OCI-LY7 (cell line): ENCODE measurements at regions not wholly inside any gene's neighbourhood (a gene's known extent, or its start where the extent isn't known, plus 50 kb on each side); places are given as distances from the start of the nearest gene placed in this dataset.
A peak's percentile ranks its signal among the peaks of the same experiment; 100 is the strongest.

Experiments
- BruUV-seq: library from RNA; stranded (reverse); fragments of 400-500 nt; replicated peaks from 2 replicates; lab custom pipeline; 2021; lab: Mats Ljungman, UMichigan
- CTCF ChIA-PET: fragments of 300-600 bp; sonication (Branson Sonifier 250); formaldehyde crosslinking; loops from one replicate; lab custom pipeline; 2022; ENCODE audit warnings: antibody characterized with exemption; ENCODE audit not compliant: unreplicated experiment; lab: Charles Lee
- POLR2A ChIA-PET: fragments of 300-600 bp; sonication (Branson Sonifier 250); formaldehyde crosslinking; loops from one replicate; lab custom pipeline; 2022; ENCODE audit warnings: antibody characterized with exemption; lab: Charles Lee
- DNase-seq: peaks from one replicate; pipeline ENCODE4 v3.0.0-alpha.2; 2015; ENCODE audit warnings: low spot score
- H2AFZ ChIP-seq: fragments of 200-600 bp; sonication (generic), shearing (Covaris generic); 2 replicates; pipeline ENCODE4 v1.6.1; 2014; ENCODE audit warnings: mild to moderate bottlenecking, antibody characterized with exemption, low read length, moderate library complexity
- H3K27ac ChIP-seq: fragments of 200-600 bp; sonication (generic); 2 replicates; pipeline ENCODE4 v1.5.1; 2014; ENCODE audit warnings: mixed run types, low read depth, mild to moderate bottlenecking, moderate library complexity, low read length, inconsistent platforms; ENCODE audit not compliant: poor library complexity, severe bottlenecking
- H3K36me3 ChIP-seq: fragments of 200-600 bp; sonication (generic); 2 replicates; pipeline ENCODE4 v1.6.1; 2014; ENCODE audit warnings: mild to moderate bottlenecking, antibody characterized with exemption, low read length, moderate library complexity, mixed read lengths; ENCODE audit not compliant: insufficient read depth
- H3K4me1 ChIP-seq: fragments of 200-600 bp; sonication (generic); 2 replicates; pipeline ENCODE4 v1.5.1; 2014; ENCODE audit warnings: mild to moderate bottlenecking, low read length; ENCODE audit not compliant: insufficient read depth, poor library complexity, severe bottlenecking
- H3K4me2 ChIP-seq: fragments of 200-600 bp; sonication (generic); 2 replicates; pipeline ENCODE4 v1.6.1; 2014; ENCODE audit warnings: mild to moderate bottlenecking, low read length
- H3K4me3 ChIP-seq: fragments of 200-600 bp; sonication (generic); 2 replicates; pipeline ENCODE4 v1.5.1; 2014; ENCODE audit warnings: mild to moderate bottlenecking, low read depth, low read length; ENCODE audit not compliant: poor library complexity, severe bottlenecking
- H3K79me2 ChIP-seq: fragments of 200-600 bp; sonication (generic); 2 replicates; pipeline ENCODE4 v1.6.1; 2016; ENCODE audit warnings: low read depth, mild to moderate bottlenecking, low read length, moderate library complexity, mixed read lengths; ENCODE audit not compliant: insufficient read depth
- H3K9me2 ChIP-seq: fragments of 200-600 bp; sonication (generic); 2 replicates; pipeline ENCODE4 v1.6.1; 2016; ENCODE audit warnings: mild to moderate bottlenecking, low read length, mixed read lengths; ENCODE audit not compliant: insufficient read depth
- H3K9me3 ChIP-seq: fragments of 200-600 bp; sonication (generic); 2 replicates; pipeline ENCODE4 v1.6.1; 2014; ENCODE audit warnings: mild to moderate bottlenecking, mixed run types, low read length, mixed read lengths
- H4K20me1 ChIP-seq: fragments of 200-600 bp; sonication (generic); 2 replicates; pipeline ENCODE4 v1.6.1; 2014; ENCODE audit warnings: mild to moderate bottlenecking, antibody characterized with exemption, low read length, moderate library complexity, mixed read lengths; ENCODE audit not compliant: insufficient read depth
- EZH2phosphoT487 ChIP-seq: fragments of 200-600 bp; sonication (generic); IDR thresholded peaks from 2 replicates; pipeline ENCODE4 v1.6.1; 2018; ENCODE audit warnings: low read depth, borderline replicate concordance, mild to moderate bottlenecking, mixed run types, antibody characterized with exemption, low read length, moderate library complexity, mixed read lengths
- intact Hi-C: fragments of 100-400 bp; cut with micrococcal nuclease; formaldehyde crosslinking; loops from one replicate; pipeline ENCODE4 v1.10.0; 2022; ENCODE audit not compliant: unreplicated experiment
- TF ChIP-seq, protein P1 (sequence below): fragments of 200-600 bp; sonication (generic); conservative IDR thresholded peaks from 2 replicates; pipeline ENCODE4 v1.5.1; 2014; ENCODE audit warnings: mild to moderate bottlenecking, antibody characterized with exemption, low read length, moderate library complexity, mixed read lengths

DNA sequence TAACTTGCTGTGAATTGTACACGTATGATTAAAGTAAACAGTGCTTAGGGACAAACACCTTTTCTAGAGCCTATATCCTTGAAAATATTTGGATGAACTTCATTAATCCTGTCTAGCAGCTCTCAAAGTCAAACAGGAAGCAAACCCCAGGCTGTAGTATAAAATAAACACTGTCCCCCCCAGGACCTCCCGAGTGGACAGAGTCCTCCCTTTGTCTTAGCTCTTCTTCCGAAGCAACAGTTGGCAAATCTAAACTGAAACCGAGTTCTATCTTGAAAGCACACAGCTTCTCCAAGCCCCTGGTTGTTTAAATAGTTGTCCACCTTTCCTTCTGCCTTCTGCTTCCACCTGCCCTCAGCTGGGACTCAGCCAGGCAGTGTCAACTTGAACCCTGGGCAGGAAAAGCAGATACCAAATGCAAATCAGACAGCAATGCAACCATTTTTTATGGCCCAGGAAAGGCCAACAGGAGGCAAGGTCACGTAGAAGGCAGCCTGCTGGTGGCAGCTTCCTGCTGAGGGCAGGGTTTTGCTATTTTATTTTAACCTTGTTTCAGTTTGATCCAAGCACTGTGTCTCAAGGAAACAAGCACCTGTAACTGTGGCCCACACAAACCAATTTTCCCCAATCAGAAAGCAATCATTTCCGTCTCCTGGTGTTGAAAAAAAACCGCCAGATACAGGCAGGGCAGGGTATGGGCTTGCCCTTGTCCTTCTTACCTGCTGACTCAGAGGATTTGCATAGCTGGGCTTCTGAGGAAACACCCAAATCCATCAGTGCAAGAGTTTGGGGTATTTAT is 110.3 kb upstream of the KIT start:
- peaks cover 5% of the 10 kb centered on the region for H3K4me1 ChIP-seq
- no peaks in the 10 kb centered on the region for H3K79me2 ChIP-seq
- peak overlapping the region; percentile 26; the same call in 1 of the 2 replicates for H2AFZ ChIP-seq
- no peak overlapping the region for H3K27ac ChIP-seq
- no peaks in the 10 kb centered on the region for H4K20me1 ChIP-seq
- H3K4me3 ChIP-seq, result no peak overlapping the region
- CTCF ChIA-PET, result no interaction called here
- H3K4me2 ChIP-seq, result peak overlapping the region; percentile 26; the same call in 1 of the 2 replicates
- DNase-seq, result no peak
- POLR2A ChIA-PET, result no interaction called here
- TF ChIP-seq, protein P1, sequence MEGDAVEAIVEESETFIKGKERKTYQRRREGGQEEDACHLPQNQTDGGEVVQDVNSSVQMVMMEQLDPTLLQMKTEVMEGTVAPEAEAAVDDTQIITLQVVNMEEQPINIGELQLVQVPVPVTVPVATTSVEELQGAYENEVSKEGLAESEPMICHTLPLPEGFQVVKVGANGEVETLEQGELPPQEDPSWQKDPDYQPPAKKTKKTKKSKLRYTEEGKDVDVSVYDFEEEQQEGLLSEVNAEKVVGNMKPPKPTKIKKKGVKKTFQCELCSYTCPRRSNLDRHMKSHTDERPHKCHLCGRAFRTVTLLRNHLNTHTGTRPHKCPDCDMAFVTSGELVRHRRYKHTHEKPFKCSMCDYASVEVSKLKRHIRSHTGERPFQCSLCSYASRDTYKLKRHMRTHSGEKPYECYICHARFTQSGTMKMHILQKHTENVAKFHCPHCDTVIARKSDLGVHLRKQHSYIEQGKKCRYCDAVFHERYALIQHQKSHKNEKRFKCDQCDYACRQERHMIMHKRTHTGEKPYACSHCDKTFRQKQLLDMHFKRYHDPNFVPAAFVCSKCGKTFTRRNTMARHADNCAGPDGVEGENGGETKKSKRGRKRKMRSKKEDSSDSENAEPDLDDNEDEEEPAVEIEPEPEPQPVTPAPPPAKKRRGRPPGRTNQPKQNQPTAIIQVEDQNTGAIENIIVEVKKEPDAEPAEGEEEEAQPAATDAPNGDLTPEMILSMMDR, result no peak
- no peak for TF ChIP-seq EZH2phosphoT487
- H3K9me3 ChIP-seq, result no peaks in the 10 kb centered on the region
- no TSS peak for BruUV-seq
- H3K36me3 ChIP-seq, result no peaks in the 10 kb centered on the region
- H3K9me2 ChIP-seq, result no peaks in the 10 kb centered on the region
- intact Hi-C loops, result no loop called here

DNA sequence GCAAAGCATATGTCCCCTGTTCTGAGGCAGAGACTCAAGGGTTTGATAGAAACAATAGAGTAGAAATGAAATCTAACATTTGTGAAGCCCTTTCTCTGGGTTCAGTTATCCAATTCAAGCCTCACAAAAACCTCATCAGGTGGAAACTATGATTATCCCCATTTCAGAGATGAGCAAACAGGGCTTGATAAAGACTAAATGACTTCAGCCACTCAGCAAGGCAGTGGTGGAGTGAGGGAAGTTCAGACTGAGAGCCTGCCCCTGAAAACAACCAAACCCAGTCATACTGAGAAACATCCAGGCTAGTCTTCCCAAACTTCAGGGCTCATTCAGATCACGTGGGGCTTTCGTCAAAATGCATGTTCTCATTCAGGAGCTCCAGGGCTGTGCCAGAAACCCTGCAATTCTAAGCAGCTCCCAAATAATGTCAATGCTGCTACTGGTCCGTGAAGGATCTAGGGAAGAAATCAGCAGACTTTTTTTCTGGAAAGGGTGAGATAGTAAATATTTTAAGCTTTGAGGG is 109.6 kb upstream of the KIT start:
- DNase-seq, result no peak
- Histone ChIP-seq H3K9me2 (no peaks in the 10 kb centered on the region), H3K27ac (no peak overlapping the region), H2AFZ (peak overlapping the region; percentile 26; the same call in 1 of the 2 replicates), H3K79me2 (no peaks in the 10 kb centered on the region), H4K20me1 (no peaks in the 10 kb centered on the region), H3K4me3 (no peak overlapping the region), H3K4me1 (peaks cover 5% of the 10 kb centered on the region), H3K36me3 (no peaks in the 10 kb centered on the region), H3K4me2 (no peak overlapping the region), H3K9me3 (no peaks in the 10 kb centered on the region)
- ChIA-PET POLR2A (no interaction called here), CTCF (interaction anchor here (0.7 kb wide), 1 partner anchor 10 kb away, joined by 3 read pairs; no protein-coding TSS in a partner anchor)
- TF ChIP-seq, protein P1, result no peak
- no peak for TF ChIP-seq EZH2phosphoT487
- no TSS peak for BruUV-seq
- intact Hi-C loops, result no loop called here
